NT2/D1 (cell line): ENCODE measurements at regions not wholly inside any gene's neighbourhood (a gene's known extent, or its start where the extent isn't known, plus 50 kb on each side); places are given as distances from the start of the nearest gene placed in this dataset.

Experiments
- DNase-seq: peaks from one replicate; pipeline ENCODE4 v3.0.0-alpha.2; 2011; ENCODE audit warnings: low read depth, low spot score
- H3K27me3 ChIP-seq: 2 replicates; pipeline ENCODE4 v1.6.0; 2011; ENCODE audit warnings: mild to moderate bottlenecking; ENCODE audit not compliant: insufficient read length, insufficient read depth
- H3K36me3 ChIP-seq: 2 replicates; pipeline ENCODE4 v1.6.1; 2011; ENCODE audit warnings: mild to moderate bottlenecking, low read length, mixed read lengths; ENCODE audit not compliant: insufficient read depth, insufficient read length
- H3K4me1 ChIP-seq: 2 replicates; pipeline ENCODE4 v1.5.1; 2011; ENCODE audit not compliant: insufficient read depth, insufficient read length
- H3K4me3 ChIP-seq: 2 replicates; pipeline ENCODE4 v1.5.1; 2011; ENCODE audit warnings: low read depth; ENCODE audit not compliant: insufficient read length
- H3K9ac ChIP-seq: 2 replicates; pipeline ENCODE4 v1.6.0; 2011; ENCODE audit warnings: low read depth; ENCODE audit not compliant: insufficient read length
- H3K9me3 ChIP-seq: 2 replicates; pipeline ENCODE4 v1.5.1; 2011; ENCODE audit warnings: mild to moderate bottlenecking, low read length; ENCODE audit not compliant: insufficient read depth
- SUZ12 ChIP-seq: IDR thresholded peaks from 2 replicates; pipeline ENCODE4 v1.6.1; 2011; ENCODE audit not compliant: insufficient read length, insufficient read depth; ENCODE audit errors: extremely low read depth
- YY1 ChIP-seq: IDR thresholded peaks from 2 replicates; pipeline ENCODE4 v1.6.1; 2011; ENCODE audit not compliant: insufficient read length, insufficient read depth
- ZNF274 ChIP-seq: IDR thresholded peaks from 2 replicates; pipeline ENCODE4 v1.6.1; 2011; ENCODE audit warnings: mild to moderate bottlenecking, low read depth, low read length

GRCh38 chr7:46168231-46168630 is 247.2 kb upstream of the IGFBP3 start:
- Histone ChIP-seq H3K9me3 (no peaks in the 10 kb centered on the region), H3K36me3 (no peaks in the 10 kb centered on the region), H3K4me1 (no peaks in the 10 kb centered on the region), H3K4me3 (no peak overlapping the region), H3K9ac (no peak overlapping the region), H3K27me3 (no peaks in the 10 kb centered on the region)
- no peak for TF ChIP-seq ZNF274
- TF ChIP-seq YY1, result no peak
- no peak for TF ChIP-seq SUZ12
- DNase-seq, result no peak

DNA sequence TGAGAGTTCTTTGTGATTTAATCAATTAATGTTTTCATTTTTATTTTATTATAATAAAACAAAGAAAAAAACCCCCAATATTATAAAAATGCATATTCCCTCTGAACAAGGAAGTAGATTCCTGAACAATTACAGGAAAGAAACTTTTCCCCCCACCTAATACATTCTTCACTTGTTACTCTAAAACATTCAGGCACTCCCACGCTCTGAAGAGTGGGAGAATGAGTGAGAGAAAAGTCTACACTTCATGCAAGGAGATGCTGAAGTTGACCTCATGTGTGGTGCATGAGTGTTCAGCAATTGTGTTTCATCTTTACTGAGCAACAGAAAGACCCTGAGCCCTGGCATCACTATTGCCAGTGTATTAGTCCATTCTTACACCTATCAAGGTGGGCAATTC is 244.2 kb upstream of the IGFBP3 start:
- Histone ChIP-seq H3K36me3 (no peaks in the 10 kb centered on the region), H3K9me3 (no peaks in the 10 kb centered on the region), H3K9ac (no peak overlapping the region), H3K4me1 (no peaks in the 10 kb centered on the region), H3K4me3 (no peak overlapping the region), H3K27me3 (no peaks in the 10 kb centered on the region)
- no peak for DNase-seq
- no peak for TF ChIP-seq SUZ12
- TF ChIP-seq YY1, result no peak
- TF ChIP-seq ZNF274, result no peak

DNA sequence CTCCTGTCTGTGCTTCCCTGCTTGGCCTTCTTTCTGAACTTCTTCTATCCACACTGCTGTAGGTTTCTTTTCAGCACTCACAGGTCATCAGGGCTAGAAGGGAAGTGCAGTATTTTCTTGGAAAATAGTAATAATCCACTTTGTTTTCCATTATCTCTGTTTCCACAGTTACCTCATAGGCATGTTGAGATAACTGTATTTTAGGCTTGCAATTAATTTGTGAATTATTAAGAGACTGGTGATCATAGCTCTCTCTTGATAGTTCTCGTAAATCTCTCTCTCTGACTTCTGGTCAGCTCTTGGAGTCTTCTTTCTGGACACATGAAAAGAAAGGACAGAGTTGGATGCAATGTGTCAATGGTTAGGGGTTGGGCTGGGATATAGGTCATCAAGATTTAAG is 243.6 kb upstream of the IGFBP3 start:
- H3K4me3 ChIP-seq, result no peak overlapping the region
- no peak overlapping the region for H3K9ac ChIP-seq
- H3K36me3 ChIP-seq, result no peaks in the 10 kb centered on the region
- H3K9me3 ChIP-seq, result no peaks in the 10 kb centered on the region
- no peak for DNase-seq
- no peaks in the 10 kb centered on the region for H3K27me3 ChIP-seq
- TF ChIP-seq YY1, result no peak
- H3K4me1 ChIP-seq, result no peaks in the 10 kb centered on the region

GRCh38 chr7:46163246-46163645 is 242.2 kb upstream of the IGFBP3 start:
- TF ChIP-seq YY1, result no peak
- no peak for TF ChIP-seq ZNF274
- no peak for TF ChIP-seq SUZ12
- no peaks in the 10 kb centered on the region for H3K4me1 ChIP-seq
- no peak overlapping the region for H3K9ac ChIP-seq
- H3K27me3 ChIP-seq, result no peaks in the 10 kb centered on the region
- DNase-seq, result no peak
- H3K9me3 ChIP-seq, result no peaks in the 10 kb centered on the region
- H3K36me3 ChIP-seq, result no peaks in the 10 kb centered on the region
- no peak overlapping the region for H3K4me3 ChIP-seq

DNA sequence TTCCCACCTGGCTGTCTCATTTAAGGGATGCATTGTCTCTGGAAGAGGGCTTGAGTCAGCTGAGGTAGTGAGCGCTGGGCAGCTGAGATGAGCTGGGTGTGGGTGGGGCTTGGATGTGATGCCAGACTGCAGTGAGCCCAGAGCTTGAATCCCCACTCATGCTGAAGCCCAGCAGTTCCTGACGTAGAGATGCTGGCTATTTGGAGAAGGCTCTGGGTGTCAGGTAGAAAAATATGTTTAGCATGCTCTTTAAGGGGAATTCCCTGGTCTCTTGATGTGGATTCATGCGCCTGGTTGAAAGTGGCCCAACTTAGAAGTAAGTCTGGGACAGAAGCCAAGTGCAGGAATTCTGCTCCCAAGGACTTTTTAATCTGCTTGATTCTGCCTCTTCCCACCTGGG is 241.5 kb upstream of the IGFBP3 start:
- no peak overlapping the region for H3K4me3 ChIP-seq
- H3K36me3 ChIP-seq, result no peaks in the 10 kb centered on the region
- no peaks in the 10 kb centered on the region for H3K9me3 ChIP-seq
- H3K4me1 ChIP-seq, result no peaks in the 10 kb centered on the region
- no peak for DNase-seq
- no peak for TF ChIP-seq ZNF274
- TF ChIP-seq SUZ12, result no peak
- no peak for TF ChIP-seq YY1
- no peak overlapping the region for H3K9ac ChIP-seq
- no peaks in the 10 kb centered on the region for H3K27me3 ChIP-seq

DNA sequence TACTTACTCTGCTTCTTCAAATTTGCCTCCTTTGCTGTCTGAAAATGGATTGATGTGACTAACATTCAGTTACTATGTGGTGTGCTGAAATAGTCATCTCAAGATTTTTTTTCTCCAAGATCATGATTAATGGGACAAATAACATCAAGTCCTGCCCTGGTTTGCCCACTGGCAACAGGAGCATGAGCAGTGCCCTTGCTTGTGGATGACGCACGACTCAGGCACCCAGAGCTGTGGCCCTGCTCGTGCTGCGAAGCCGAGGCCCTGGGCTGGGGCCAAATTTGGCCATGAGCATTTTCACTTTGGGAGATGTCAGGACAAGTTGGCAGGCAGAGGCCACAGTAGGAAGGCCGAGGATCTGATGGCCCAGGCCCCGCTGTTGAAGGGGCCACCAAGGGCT is 239.8 kb upstream of the IGFBP3 start:
- Histone ChIP-seq H3K27me3 (no peaks in the 10 kb centered on the region), H3K9ac (no peak overlapping the region), H3K9me3 (no peaks in the 10 kb centered on the region), H3K4me3 (no peak overlapping the region), H3K36me3 (no peaks in the 10 kb centered on the region), H3K4me1 (no peaks in the 10 kb centered on the region)
- no peak for TF ChIP-seq ZNF274
- TF ChIP-seq SUZ12, result no peak
- no peak for TF ChIP-seq YY1
- DNase-seq, result no peak

DNA sequence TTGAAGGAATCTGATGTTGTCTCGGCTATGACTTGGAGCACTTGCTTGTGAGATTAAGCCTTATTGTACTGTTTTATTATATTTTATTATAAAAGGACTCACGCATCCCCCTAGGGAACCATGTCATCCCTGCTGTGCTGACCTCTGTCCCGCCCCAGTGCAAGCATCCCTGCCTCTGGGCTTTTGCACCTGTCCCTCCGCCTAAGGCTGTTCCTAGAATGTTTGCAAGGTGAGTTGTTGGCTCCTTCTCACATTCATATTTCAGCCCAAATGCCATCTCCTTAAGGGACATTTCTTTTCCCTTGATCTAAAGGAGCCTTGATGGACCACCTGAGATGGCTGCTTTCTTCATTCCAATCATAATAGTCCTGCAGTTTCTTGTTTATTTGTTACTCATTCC is 236.9 kb upstream of the IGFBP3 start:
- Histone ChIP-seq H3K9me3 (no peaks in the 10 kb centered on the region), H3K9ac (no peak overlapping the region), H3K4me3 (no peak overlapping the region), H3K36me3 (no peaks in the 10 kb centered on the region), H3K27me3 (no peaks in the 10 kb centered on the region), H3K4me1 (no peaks in the 10 kb centered on the region)
- DNase-seq, result no peak
- TF ChIP-seq SUZ12 (no peak), ZNF274 (no peak)

DNA sequence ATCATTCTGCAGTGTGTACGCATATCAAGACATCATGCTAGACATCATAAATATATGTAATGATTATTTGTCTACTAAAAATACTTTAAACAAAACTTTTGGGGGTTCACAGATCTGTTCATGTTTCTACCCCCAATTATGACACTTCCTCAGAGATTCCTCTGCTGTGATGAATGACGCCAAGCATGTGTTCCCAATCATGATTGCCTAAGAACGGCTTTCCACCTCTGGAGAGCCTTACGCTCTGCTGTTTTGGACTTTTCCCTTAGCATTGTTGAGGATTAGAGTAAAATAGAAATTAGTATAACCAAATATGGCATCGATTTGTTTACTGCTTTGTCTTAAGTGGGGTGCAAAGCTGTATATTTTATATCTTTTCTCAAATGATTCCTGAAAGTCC is 236.3 kb upstream of the IGFBP3 start:
- TF ChIP-seq SUZ12 (no peak), YY1 (no peak), ZNF274 (no peak)
- no peaks in the 10 kb centered on the region for H3K27me3 ChIP-seq
- DNase-seq, result no peak

More for the DNA sequence above, 236.3 kb upstream of the IGFBP3 start:
- Histone ChIP-seq H3K36me3 (no peaks in the 10 kb centered on the region), H3K9ac (no peak overlapping the region), H3K4me1 (no peaks in the 10 kb centered on the region), H3K9me3 (no peaks in the 10 kb centered on the region), H3K4me3 (no peak overlapping the region)
